ENCODE measurements at regions not wholly inside any gene's neighbourhood (a gene's known extent, or its start where the extent isn't known, plus 50 kb on each side); places are given as distances from the start of the nearest gene placed in this dataset.

DNA sequence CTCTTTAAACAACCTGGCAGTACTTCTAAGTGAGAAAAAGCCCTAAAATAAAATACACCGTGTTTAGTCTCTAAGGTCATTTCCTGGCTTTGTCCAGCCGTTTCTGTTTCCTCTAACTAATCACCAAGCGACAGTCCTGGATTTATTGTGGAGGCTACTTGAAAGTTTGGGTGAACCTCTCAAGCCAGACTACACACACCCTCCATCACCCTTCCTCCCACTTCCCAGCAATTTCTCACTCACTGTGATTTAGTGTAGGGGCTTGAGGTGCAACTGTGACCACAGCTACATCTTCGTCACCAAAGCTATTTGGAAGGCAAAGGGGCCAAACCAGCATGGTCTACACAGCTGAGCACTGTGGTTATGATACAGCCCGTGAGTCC, 240.0 kb upstream of the SLC24A2 start:
- Histone ChIP-seq H3K27ac (ENCODE audit: low read depth, low read length, poor library complexity, severe bottlenecking) (no peak overlapping the region), H3K9ac (ENCODE audit: low read length) (no peak overlapping the region), H3K9me3 (ENCODE audit: low read length) (no peaks in the 10 kb centered on the region), H3K27me3 (ENCODE audit: insufficient read depth, low read length) (no peaks in the 10 kb centered on the region; the same call in 1 of the 2 replicates), H3K4me3 (ENCODE audit: low read depth, low read length, poor library complexity, severe bottlenecking) (no peak overlapping the region), H3K36me3 (ENCODE audit: insufficient read depth, low read length) (no peaks in the 10 kb centered on the region), H3F3A (ENCODE audit: insufficient read depth, low read length) (no peaks in the 10 kb centered on the region), H3K9me2 (ENCODE audit: low read depth, low read length) (no peaks in the 10 kb centered on the region), H2AFZ (ENCODE audit: low read length) (no peak overlapping the region), H4K20me1 (ENCODE audit: insufficient read depth, low read length) (no peaks in the 10 kb centered on the region), H3K79me2 (ENCODE audit: insufficient read depth, low read length) (no peaks in the 10 kb centered on the region), H3K4me1 (ENCODE audit: insufficient read depth, low read length, severe bottlenecking) (no peaks in the 10 kb centered on the region), H3K4me2 (ENCODE audit: low read length) (no peak overlapping the region)
- TF ChIP-seq CTCF (IDR thresholded peaks at IDR 0.05; ENCODE audit: low read length) (no peak), EZH2 (IDR thresholded peaks at IDR 0.05; ENCODE audit: borderline replicate concordance, low read length) (no peak)

GRCh38 chr9:20028192-20028848, 239.5 kb upstream of the SLC24A2 start:
- Histone ChIP-seq H4K20me1 (ENCODE audit: insufficient read depth, low read length) (no peaks in the 10 kb centered on the region), H3K4me1 (ENCODE audit: insufficient read depth, low read length, severe bottlenecking) (no peaks in the 10 kb centered on the region)
- TF ChIP-seq EZH2 (IDR thresholded peaks at IDR 0.05; ENCODE audit: borderline replicate concordance, low read length) (no peak), CTCF (IDR thresholded peaks at IDR 0.05; ENCODE audit: low read length) (no peak)

GRCh38 chr9:20023961-20024571, 235.2 kb upstream of the SLC24A2 start:
- H3K79me2 ChIP-seq (ENCODE audit: insufficient read depth, low read length), result no peaks in the 10 kb centered on the region
- no peaks in the 10 kb centered on the region for H3K9me3 ChIP-seq (ENCODE audit: low read length)
- H3K27me3 ChIP-seq (ENCODE audit: insufficient read depth, low read length), result no peaks in the 10 kb centered on the region
- no peaks in the 10 kb centered on the region for H4K20me1 ChIP-seq (ENCODE audit: insufficient read depth, low read length)
- H3K4me3 ChIP-seq (ENCODE audit: low read depth, low read length, poor library complexity, severe bottlenecking), result no peak overlapping the region
- H3F3A ChIP-seq (ENCODE audit: insufficient read depth, low read length), result no peaks in the 10 kb centered on the region
- TF ChIP-seq EZH2 (IDR thresholded peaks at IDR 0.05; ENCODE audit: borderline replicate concordance, low read length), result no peak
- no peak for TF ChIP-seq CTCF (IDR thresholded peaks at IDR 0.05; ENCODE audit: low read length)
- H3K36me3 ChIP-seq (ENCODE audit: insufficient read depth, low read length), result no peaks in the 10 kb centered on the region
- no peak overlapping the region for H3K9ac ChIP-seq (ENCODE audit: low read length)
- H3K4me2 ChIP-seq (ENCODE audit: low read length), result no peak overlapping the region
- H2AFZ ChIP-seq (ENCODE audit: low read length), result no peak overlapping the region
- H3K9me2 ChIP-seq (ENCODE audit: low read depth, low read length), result no peaks in the 10 kb centered on the region
- no peak overlapping the region for H3K27ac ChIP-seq (ENCODE audit: low read depth, low read length, poor library complexity, severe bottlenecking)
- H3K4me1 ChIP-seq (ENCODE audit: insufficient read depth, low read length, severe bottlenecking), result no peaks in the 10 kb centered on the region

More at GRCh38 chr9:20028192-20028848, 239.5 kb upstream of the SLC24A2 start:
- Histone ChIP-seq H3K9ac (ENCODE audit: low read length) (no peak overlapping the region), H3K4me2 (ENCODE audit: low read length) (no peak overlapping the region), H3F3A (ENCODE audit: insufficient read depth, low read length) (no peaks in the 10 kb centered on the region), H3K9me2 (ENCODE audit: low read depth, low read length) (no peaks in the 10 kb centered on the region), H3K36me3 (ENCODE audit: insufficient read depth, low read length) (no peaks in the 10 kb centered on the region), H3K4me3 (ENCODE audit: low read depth, low read length, poor library complexity, severe bottlenecking) (no peak overlapping the region), H3K27ac (ENCODE audit: low read depth, low read length, poor library complexity, severe bottlenecking) (no peak overlapping the region), H2AFZ (ENCODE audit: low read length) (no peak overlapping the region), H3K79me2 (ENCODE audit: insufficient read depth, low read length) (no peaks in the 10 kb centered on the region), H3K27me3 (ENCODE audit: insufficient read depth, low read length) (no peaks in the 10 kb centered on the region; the same call in 1 of the 2 replicates), H3K9me3 (ENCODE audit: low read length) (no peaks in the 10 kb centered on the region)
